ENCODE measurements at regions not wholly inside any gene's neighbourhood (a gene's known extent, or its start where the extent isn't known, plus 50 kb on each side); places are given as distances from the start of the nearest gene placed in this dataset.

GRCh38 chr3:65168547-65168946 lies 480.7 kb upstream of the ADAMTS9 start:
- POLR2A ChIA-PET = no interaction called here
- CTCF ChIA-PET = no interaction called here
- H3F3A ChIP-seq (replicated peaks; ENCODE audit: insufficient read depth) = no peaks in the 10 kb centered on the region

More at GRCh38 chr3:65168547-65168946, 480.7 kb upstream of the ADAMTS9 start:
- 91% methylated on average over 4 of the region's 4 CpGs for WGBS (ENCODE audit: low lambda C conversion rate)
- no peak for DNase-seq
- TF ChIP-seq CTCF (IDR thresholded peaks at IDR 0.05) (no peak), SIN3A (IDR thresholded peaks at IDR 0.05; ENCODE audit: borderline replicate concordance, low read depth, low read length) (no peak), MAX (IDR thresholded peaks at IDR 0.05; ENCODE audit: low read depth) (no peak), USF2 (IDR thresholded peaks at IDR 0.05; ENCODE audit: borderline replicate concordance, low read depth, low read length) (no peak), GATA2 (CRISPR knock-in tag; IDR thresholded peaks at IDR 0.05) (no peak), PBX3 (IDR thresholded peaks at IDR 0.05) (no peak), EP300 (IDR thresholded peaks at IDR 0.05; ENCODE audit: borderline replicate concordance in 1 of 2, low read depth in 1 of 2, low read length in 1 of 2) (no peak), EZH2phosphoT487 (IDR thresholded peaks at IDR 0.05; ENCODE audit: borderline replicate concordance, low read depth) (no peak), POLR2AphosphoS5 (IDR thresholded peaks at IDR 0.05; ENCODE audit: low read depth, low read length) (no peak), FOSL2 (IDR thresholded peaks at IDR 0.05; ENCODE audit: borderline replicate concordance, low read depth) (no peak), TEAD4 (IDR thresholded peaks at IDR 0.05; ENCODE audit: borderline replicate concordance, insufficient read depth) (no peak), YY1 (IDR thresholded peaks at IDR 0.05; ENCODE audit: low read depth) (no peak), NRF1 (IDR thresholded peaks at IDR 0.05; ENCODE audit: low read depth, low read length) (no peak), JUND (IDR thresholded peaks at IDR 0.05) (no peak), CHD2 (IDR thresholded peaks at IDR 0.05; ENCODE audit: low read length, partially characterized antibody) (no peak), RCOR1 (IDR thresholded peaks at IDR 0.05; ENCODE audit: low read length) (no peak), FOXM1 (IDR thresholded peaks at IDR 0.05; ENCODE audit: low read depth) (no peak), NFIC (IDR thresholded peaks at IDR 0.05; ENCODE audit: borderline replicate concordance) (no peak)
- Histone ChIP-seq H3K9ac (no peak overlapping the region), H3K9me2 (no peaks in the 10 kb centered on the region), H3K36me3 (replicated peaks in 1 of 2; ENCODE audit: control insufficient read depth in 1 of 2, insufficient read depth in 2 of 2, low read length in 1 of 2) (no peaks in the 10 kb centered on the region), H3K27ac (ENCODE audit: low read depth in 2 of 2, low read length in 1 of 2) (peak overlapping the region in 1 of 2 experiments; percentile 56; a peak in 1 of 4 replicates), H3K9me3 (no peaks in the 10 kb centered on the region), H4K20me1 (ENCODE audit: insufficient read depth) (no peaks in the 10 kb centered on the region), H3K4me1 (ENCODE audit: control insufficient read depth in 1 of 2, insufficient read depth in 2 of 2, low read depth in 1 of 2, low read length in 1 of 2) (peaks cover 0 to 8% of the 10 kb centered on the region in 2 experiments; a peak in 2 of 4 replicates), H3K79me2 (ENCODE audit: insufficient read depth) (no peaks in the 10 kb centered on the region), H3K4me3 (ENCODE audit: low read depth in 2 of 2, low read length in 1 of 2) (no peak overlapping the region), H3K4me2 (no peak overlapping the region), H3K27me3 (ENCODE audit: insufficient read depth) (no peaks in the 10 kb centered on the region), H2AFZ (ENCODE audit: low read depth) (no peak overlapping the region)
